Stimulated activated CD8-positive, alpha-beta memory T cell treated with anti-CD3 and anti-CD28 coated beads, Interleukin-15, amount 100 ng/mL, for 4 hours (primary cell): ENCODE measurements at regions not wholly inside any gene's neighbourhood (a gene's known extent, or its start where the extent isn't known, plus 50 kb on each side); places are given as distances from the start of the nearest gene placed in this dataset.
"Not testable (repeated sequence)": the region's sequence is repeated elsewhere in the genome, so short reads cannot be mapped to it uniquely, and the experiment has no call there.

Experiments used
- DNase-seq, 2 donors: peaks; one replicate each; pipeline ENCODE4 v3.0.0-alpha.2; 2020; ENCODE audit warnings: low read depth in 2 of 2

GRCh38 chr13:89053418-89053817, 1382.2 kb downstream of the SLITRK5 start:
- DNase-seq, result no peak

- DNase-seq, result no peak
Observed at GRCh38 chr13:89057274-89057673, 1386.1 kb downstream of the SLITRK5 start.

GRCh38 chr13:89057862-89058261, 1386.7 kb downstream of the SLITRK5 start:
- DNase-seq, result no peak

GRCh38 chr13:89061821-89062220, 1390.7 kb downstream of the SLITRK5 start:
- no peak for DNase-seq

- DNase-seq, result peak in 1 of 2 donors; percentile 6
Observed at GRCh38 chr13:89066868-89067466, 1395.8 kb downstream of the SLITRK5 start.

GRCh38 chr13:89072979-89073378, 1401.8 kb downstream of the SLITRK5 start:
- DNase-seq, result no peak

GRCh38 chr13:89076622-89077021, 1405.5 kb downstream of the SLITRK5 start:
- no peak for DNase-seq

GRCh38 chr13:89082623-89083022, 1411.5 kb downstream of the SLITRK5 start:
- no peak for DNase-seq

- not testable (repeated sequence) for DNase-seq
Observed at GRCh38 chr13:89088107-89088506, 1416.9 kb downstream of the SLITRK5 start.

GRCh38 chr13:89097994-89098393, 1426.8 kb downstream of the SLITRK5 start:
- no peak for DNase-seq

- DNase-seq, result no peak
Observed at GRCh38 chr13:89113744-89114143, 1442.6 kb downstream of the SLITRK5 start.

GRCh38 chr13:89115307-89115706, 1444.1 kb downstream of the SLITRK5 start:
- DNase-seq, result no peak

- no peak for DNase-seq
Observed at GRCh38 chr13:89136678-89137077, 1465.5 kb downstream of the SLITRK5 start.

GRCh38 chr13:89150362-89150761, 1479.2 kb downstream of the SLITRK5 start:
- no peak for DNase-seq

GRCh38 chr13:89153941-89154340, 1482.8 kb downstream of the SLITRK5 start:
- no peak for DNase-seq

- DNase-seq, result no peak
Observed at GRCh38 chr13:89163096-89163495, 1491.9 kb downstream of the SLITRK5 start.

GRCh38 chr13:89165685-89166084, 1494.5 kb downstream of the SLITRK5 start:
- no peak for DNase-seq

- DNase-seq, result no peak
Observed at GRCh38 chr13:89169951-89170350, 1498.8 kb downstream of the SLITRK5 start.

GRCh38 chr13:89181041-89181440, 1509.9 kb downstream of the SLITRK5 start:
- DNase-seq, result no peak

GRCh38 chr13:89199138-89199537, 1528.0 kb downstream of the SLITRK5 start:
- no peak for DNase-seq

- DNase-seq, result no peak
Observed at GRCh38 chr13:89204435-89204834, 1533.3 kb downstream of the SLITRK5 start.

- no peak for DNase-seq
Observed at GRCh38 chr13:89205856-89206520, 1534.8 kb downstream of the SLITRK5 start.

- DNase-seq, result no peak
Observed at GRCh38 chr13:89212186-89212585, 1541.0 kb downstream of the SLITRK5 start.

GRCh38 chr13:89214185-89214584, 1543.0 kb downstream of the SLITRK5 start:
- DNase-seq, result no peak
